NCI-H510A (cell line): ENCODE measurements at regions not wholly inside any gene's neighbourhood (a gene's known extent, or its start where the extent isn't known, plus 50 kb on each side); places are given as distances from the start of the nearest gene placed in this dataset.

ENCODE experiments used
- DNase-seq: peaks from one replicate; lab custom pipeline; 2025; lab: John Stamatoyannopoulos, UW

- no peak for DNase-seq
These were observed 233.0 kb upstream of the MAF start for GRCh38 chr16:79833559-79833958.

DNA sequence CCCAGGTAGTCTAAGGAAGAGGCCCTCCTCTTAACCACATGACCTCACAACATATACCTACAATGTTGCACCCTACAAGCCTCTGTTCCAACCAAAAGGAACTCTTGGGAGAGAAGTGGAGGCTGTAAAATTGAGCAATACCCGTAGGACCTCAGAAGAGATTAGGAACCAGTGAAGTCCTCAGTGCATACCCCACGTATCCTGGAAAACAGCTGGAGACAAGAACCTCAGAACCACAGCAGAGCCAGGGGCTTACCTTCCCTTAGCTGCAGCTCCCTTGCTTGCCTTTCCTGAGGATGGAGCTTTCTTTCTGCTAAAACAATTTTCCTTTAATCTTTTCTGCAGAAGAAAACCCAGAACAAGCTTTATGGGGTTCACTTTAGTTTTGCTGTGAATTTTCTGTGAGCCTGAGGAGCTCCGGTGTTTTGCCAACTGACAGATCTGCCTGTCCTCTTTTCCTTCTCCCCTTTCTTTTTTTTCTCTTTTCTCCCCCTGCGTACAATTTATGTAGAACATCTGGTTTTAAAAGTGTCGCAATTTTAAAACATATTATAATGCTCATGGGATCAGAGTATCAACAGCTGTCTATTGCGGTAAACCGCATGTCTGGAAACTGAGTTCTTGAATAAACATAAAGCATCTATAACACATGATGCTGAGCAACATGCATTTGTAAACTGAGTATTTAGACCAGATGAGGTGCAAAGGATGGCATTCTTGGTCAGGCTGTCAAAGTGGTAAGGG, 226.4 kb upstream of the MAF start:
- DNase-seq = no peak

- DNase-seq = no peak
These were observed 224.5 kb upstream of the MAF start for GRCh38 chr16:79825002-79825401.

DNA sequence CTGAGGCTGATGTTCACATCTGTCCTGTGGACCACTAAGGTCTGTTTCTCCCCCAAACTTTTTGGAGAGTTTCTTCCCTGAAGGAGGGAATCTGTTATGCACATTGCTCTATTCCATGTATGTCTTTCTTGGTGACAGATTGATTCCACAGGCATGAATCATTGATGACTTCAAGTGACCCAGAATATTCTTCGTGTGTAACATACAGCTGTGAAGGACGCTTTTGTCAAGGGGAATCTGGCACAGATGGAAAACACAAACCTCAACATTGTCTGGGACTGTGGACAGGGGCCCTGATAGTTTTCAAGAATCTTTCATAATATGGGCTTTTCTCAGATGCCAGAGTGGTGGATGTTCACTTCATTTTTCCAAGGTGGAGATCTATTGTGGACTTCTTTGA, 223.1 kb upstream of the MAF start:
- DNase-seq = no peak

- DNase-seq = no peak
These were observed 221.4 kb upstream of the MAF start for GRCh38 chr16:79821911-79822310.

- no peak for DNase-seq
These were observed 215.6 kb upstream of the MAF start for GRCh38 chr16:79816081-79816497.

- DNase-seq = no peak
These were observed 214.5 kb upstream of the MAF start for GRCh38 chr16:79815049-79815448.

GRCh38 chr16:79814124-79814523, 213.6 kb upstream of the MAF start:
- no peak for DNase-seq

DNA sequence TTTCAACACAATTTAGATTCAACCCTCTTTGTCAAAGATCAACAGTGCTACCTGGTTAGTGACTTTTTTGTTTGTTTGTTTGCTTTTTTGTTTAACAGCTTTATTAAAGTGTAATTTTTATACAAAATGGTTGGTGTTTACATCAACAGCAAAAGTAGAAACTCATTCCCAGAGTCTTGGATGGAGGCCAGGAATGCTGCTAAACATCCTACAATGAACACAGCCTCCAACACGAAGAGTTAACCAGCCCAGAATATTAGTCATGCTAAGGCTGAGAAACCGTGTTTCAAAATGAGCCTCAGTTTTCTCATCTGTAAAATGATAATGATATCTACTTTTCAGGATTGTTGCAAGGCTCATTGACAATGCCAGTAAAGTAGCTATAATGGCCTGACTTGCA, 211.0 kb upstream of the MAF start:
- DNase-seq = no peak

DNA sequence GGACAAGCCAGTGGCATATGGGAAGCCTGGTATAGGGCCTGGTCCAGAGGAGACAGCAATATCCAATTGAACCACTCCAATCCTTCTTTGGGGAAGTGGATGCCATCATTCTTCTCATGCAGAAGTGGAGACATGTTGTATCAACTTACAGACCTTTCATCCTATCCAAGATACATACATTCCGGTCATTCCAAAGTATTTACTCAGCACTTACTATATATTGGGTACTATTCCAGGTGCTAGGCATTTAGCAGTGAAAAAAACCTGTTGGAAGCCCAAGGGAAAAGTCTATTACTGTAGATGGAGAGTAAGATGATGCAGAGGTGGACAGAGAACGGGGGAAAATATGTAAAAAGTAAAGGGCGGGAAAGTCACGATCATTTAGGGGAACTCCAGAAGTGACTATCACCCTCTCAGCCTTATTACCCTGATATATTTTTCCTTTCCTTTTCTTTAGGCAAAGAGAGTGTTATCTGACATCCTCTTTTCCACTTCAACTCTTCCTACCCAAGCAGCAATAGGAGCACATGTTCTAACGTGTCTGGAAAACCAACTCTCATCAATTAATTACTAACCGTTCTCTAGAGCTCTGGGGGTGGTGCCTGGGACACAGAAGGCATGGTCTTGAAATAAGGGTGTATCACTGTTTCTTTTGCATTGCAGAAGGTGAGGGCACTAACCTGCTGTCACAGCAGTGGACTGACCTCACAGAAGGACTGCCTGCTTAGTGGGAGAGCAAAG, 210.1 kb upstream of the MAF start:
- no peak for DNase-seq

GRCh38 chr16:79809376-79809775, 208.8 kb upstream of the MAF start:
- no peak for DNase-seq

DNA sequence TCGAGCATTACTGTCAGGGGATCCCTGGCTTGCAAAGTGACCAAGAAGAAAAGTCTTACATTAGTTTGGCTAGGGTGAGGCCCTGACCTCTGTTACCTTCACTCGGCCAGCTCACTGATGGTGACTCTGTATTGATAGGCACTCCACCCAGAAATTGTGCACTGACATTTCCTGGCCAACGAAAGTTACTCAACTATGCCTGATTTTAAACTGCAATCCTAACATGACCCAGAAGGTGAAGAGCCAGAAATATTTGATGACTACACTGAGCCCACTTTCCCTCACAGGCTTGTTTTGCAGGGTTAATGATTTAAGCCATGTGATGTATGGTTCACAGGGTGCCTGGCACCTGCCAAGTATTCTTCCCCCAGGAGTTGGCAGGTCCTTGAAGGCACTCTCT, 208.2 kb upstream of the MAF start:
- no peak for DNase-seq

- DNase-seq = no peak
These were observed 206.2 kb upstream of the MAF start for GRCh38 chr16:79806757-79807156.

GRCh38 chr16:79805621-79806020, 205.1 kb upstream of the MAF start:
- no peak for DNase-seq

- DNase-seq = no peak
These were observed 201.1 kb upstream of the MAF start for GRCh38 chr16:79801646-79802045.

DNA sequence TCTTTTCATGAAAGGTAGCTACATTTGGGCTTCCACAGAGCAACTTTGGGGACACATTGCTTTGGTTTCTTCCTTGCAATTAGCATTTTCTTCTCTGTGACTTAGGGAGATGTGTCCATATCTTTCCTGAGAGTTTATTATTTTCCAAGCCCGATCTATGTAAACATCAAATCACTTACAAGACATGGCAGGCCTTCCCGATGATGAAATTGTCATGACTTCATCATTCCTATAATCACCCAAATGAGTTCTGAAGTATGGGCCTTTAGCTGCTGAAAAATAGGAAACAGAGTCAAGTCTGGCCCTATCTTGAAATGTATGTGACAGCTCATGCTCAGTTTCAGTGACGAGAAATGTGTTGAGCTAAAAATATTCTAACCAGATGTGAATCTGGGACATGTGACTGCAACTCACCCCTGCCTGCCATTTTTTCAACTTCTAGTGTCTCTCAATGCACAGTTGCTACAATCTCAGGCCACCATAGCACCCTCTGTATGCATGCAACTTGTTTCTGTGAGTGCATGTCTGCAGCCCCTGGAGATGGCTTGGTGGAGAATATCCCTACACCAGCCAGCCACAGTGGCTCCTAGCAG, 199.6 kb upstream of the MAF start:
- DNase-seq = no peak

DNA sequence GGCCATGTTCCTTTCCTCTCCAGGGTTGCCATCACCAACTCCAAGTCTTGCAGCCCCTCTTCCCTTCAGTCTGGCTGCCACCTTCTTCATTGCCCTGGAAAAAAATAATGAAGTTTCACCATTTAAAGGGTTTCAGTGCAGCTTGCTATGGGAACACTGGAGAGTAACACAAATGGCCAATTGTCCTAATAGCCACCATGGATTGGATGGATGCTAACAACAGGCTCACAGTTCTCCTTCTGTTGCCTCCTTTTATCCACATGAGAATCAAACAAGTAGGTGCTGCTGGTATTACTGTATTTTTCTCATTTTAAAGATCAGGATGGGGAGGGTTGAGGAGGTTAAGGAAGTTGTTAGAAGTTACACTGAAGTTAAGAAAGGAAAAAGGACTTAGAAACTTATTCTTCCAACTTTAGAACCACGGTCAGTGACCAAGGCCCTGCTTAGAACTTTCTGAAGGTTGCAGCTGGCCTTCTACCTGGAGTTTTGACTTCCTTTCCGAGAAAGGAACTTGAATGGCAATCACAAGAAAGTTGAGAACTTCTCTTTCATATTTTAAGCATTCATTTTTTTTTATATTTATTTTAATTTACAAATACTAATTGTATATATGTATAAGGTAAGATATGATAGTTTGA, 198.0 kb upstream of the MAF start:
- no peak for DNase-seq

DNA sequence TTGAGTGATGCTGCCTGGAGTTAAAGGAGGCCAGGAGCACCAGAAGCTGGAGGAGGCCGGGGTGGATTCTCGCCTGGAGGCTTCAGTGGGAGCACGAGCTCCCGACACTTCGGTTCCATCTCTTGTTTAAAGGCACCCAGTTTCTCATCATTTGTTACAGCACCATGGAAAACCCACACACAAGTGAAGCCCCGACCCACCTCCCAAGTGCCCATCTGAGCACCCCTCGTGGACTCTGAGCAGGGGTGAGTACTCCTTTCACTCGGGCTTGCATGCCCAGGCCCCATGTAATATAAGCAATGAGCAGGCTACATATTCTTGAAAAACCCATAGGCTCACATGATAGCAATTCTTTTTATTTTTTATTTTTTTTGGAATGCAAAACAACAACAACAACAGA, 196.9 kb upstream of the MAF start:
- no peak for DNase-seq

DNA sequence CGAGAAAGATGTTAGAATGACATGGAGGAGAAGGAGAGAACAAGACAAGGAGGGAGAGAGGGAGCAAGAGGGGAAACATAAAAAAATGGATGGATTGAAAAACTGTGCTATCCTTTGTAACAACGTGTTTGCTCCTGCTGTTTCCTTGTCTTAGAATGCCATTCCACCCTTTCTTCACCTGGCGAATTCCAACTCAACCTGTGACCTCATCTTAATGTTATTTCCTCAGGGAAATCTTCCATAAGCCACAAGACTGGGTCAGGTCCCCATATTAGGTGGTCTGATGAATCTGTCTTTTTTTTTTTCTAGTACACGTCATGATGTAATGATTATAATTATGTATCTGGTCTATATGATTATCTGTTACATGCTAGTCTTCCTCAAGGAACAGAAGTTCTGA, 195.0 kb upstream of the MAF start:
- DNase-seq = no peak

DNA sequence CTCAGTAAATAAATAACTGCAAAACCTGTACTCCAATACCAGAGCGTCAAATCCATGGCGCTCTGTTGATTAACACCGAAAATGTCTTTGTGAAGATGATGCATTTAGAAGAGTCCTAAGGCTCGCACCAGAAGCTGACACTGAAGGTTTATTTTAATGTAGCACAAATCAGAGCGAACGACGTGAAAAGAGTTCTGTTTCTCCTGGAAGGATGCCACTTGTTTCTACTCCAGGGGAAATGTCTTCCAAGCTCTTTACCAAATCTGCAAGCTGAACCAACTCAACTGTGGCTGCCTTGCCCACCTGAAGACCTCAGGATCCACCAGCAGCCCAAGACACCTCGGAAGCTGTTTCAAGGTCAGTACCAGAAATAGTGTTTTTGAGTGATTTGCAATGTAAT, 194.4 kb upstream of the MAF start:
- DNase-seq = no peak

DNA sequence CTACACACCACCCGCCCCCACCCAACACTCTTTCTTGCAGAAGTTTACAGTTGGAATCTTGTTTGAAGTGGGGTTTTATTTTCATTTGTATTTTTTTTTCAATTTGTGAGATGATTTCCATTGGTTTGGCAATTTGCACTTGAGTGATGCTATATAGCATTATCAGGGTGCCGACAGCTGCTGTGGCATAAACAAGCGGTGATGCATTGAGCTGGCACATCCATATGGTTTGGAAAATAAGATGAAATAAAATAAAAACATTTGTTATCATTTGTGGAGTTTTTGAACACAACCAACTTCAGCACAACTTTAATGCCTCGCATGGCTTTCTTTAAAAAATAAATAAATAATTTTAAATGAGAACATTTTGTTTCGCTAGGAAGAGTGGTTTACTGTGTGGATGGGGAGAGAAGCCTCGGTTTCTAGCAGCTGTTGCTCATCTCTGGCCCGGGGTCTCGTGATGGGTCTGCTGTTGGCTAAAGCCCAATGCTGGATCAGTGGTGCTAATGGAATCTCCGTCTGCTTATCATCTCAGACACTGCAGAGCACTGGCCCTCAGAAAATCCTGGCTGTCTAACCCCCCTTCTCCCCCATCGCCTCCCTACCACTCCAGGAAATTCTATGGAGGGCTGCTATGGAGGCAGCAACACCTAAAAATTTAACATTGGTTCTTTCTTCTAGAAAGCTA, 192.3 kb upstream of the MAF start:
- no peak for DNase-seq

DNA sequence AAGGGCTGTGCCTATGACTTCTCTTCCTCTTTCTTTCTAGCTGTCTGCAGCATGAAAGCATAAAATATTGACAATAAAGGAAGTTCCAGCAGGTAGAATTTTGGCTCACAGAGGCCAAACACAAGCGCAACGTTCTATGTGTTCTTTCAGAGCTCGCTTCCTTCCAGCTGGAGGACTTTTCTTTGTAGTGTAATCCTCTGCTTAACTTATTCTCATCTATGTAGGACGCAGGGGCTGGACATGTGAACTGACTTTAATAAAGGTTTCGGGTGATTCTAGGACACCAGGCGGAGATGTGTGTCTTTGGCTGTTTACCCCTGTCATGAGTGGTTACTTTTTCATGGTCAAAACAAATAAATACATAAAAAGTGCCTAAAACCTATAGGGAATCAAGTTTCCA, 191.5 kb upstream of the MAF start:
- no peak for DNase-seq
